OCI-LY7 (cell line): ENCODE measurements at regions not wholly inside any gene's neighbourhood (a gene's known extent, or its start where the extent isn't known, plus 50 kb on each side); places are given as distances from the start of the nearest gene placed in this dataset.

ENCODE experiments used
- BruUV-seq: library from RNA; stranded (reverse); fragments of 400-500 nt; replicated peaks from 2 replicates; lab custom pipeline; 2021; lab: Mats Ljungman, UMichigan
- CTCF ChIA-PET: fragments of 300-600 bp; sonication (Branson Sonifier 250); formaldehyde crosslinking; loops from one replicate; lab custom pipeline; 2022; ENCODE audit warnings: antibody characterized with exemption; ENCODE audit not compliant: unreplicated experiment; lab: Charles Lee
- POLR2A ChIA-PET: fragments of 300-600 bp; sonication (Branson Sonifier 250); formaldehyde crosslinking; loops from one replicate; lab custom pipeline; 2022; ENCODE audit warnings: antibody characterized with exemption; lab: Charles Lee
- DNase-seq: peaks from one replicate; pipeline ENCODE4 v3.0.0-alpha.2; 2015; ENCODE audit warnings: low spot score
- H2AFZ ChIP-seq: fragments of 200-600 bp; sonication (generic), shearing (Covaris generic); 2 replicates; pipeline ENCODE4 v1.6.1; 2014; ENCODE audit warnings: mild to moderate bottlenecking, antibody characterized with exemption, low read length, moderate library complexity
- H3K27ac ChIP-seq: fragments of 200-600 bp; sonication (generic); 2 replicates; pipeline ENCODE4 v1.5.1; 2014; ENCODE audit warnings: mixed run types, low read depth, mild to moderate bottlenecking, moderate library complexity, low read length, inconsistent platforms; ENCODE audit not compliant: poor library complexity, severe bottlenecking
- H3K36me3 ChIP-seq: fragments of 200-600 bp; sonication (generic); 2 replicates; pipeline ENCODE4 v1.6.1; 2014; ENCODE audit warnings: mild to moderate bottlenecking, antibody characterized with exemption, low read length, moderate library complexity, mixed read lengths; ENCODE audit not compliant: insufficient read depth
- H3K4me1 ChIP-seq: fragments of 200-600 bp; sonication (generic); 2 replicates; pipeline ENCODE4 v1.5.1; 2014; ENCODE audit warnings: mild to moderate bottlenecking, low read length; ENCODE audit not compliant: insufficient read depth, poor library complexity, severe bottlenecking
- H3K4me2 ChIP-seq: fragments of 200-600 bp; sonication (generic); 2 replicates; pipeline ENCODE4 v1.6.1; 2014; ENCODE audit warnings: mild to moderate bottlenecking, low read length
- H3K4me3 ChIP-seq: fragments of 200-600 bp; sonication (generic); 2 replicates; pipeline ENCODE4 v1.5.1; 2014; ENCODE audit warnings: mild to moderate bottlenecking, low read depth, low read length; ENCODE audit not compliant: poor library complexity, severe bottlenecking
- H3K79me2 ChIP-seq: fragments of 200-600 bp; sonication (generic); 2 replicates; pipeline ENCODE4 v1.6.1; 2016; ENCODE audit warnings: low read depth, mild to moderate bottlenecking, low read length, moderate library complexity, mixed read lengths; ENCODE audit not compliant: insufficient read depth
- H3K9me2 ChIP-seq: fragments of 200-600 bp; sonication (generic); 2 replicates; pipeline ENCODE4 v1.6.1; 2016; ENCODE audit warnings: mild to moderate bottlenecking, low read length, mixed read lengths; ENCODE audit not compliant: insufficient read depth
- H3K9me3 ChIP-seq: fragments of 200-600 bp; sonication (generic); 2 replicates; pipeline ENCODE4 v1.6.1; 2014; ENCODE audit warnings: mild to moderate bottlenecking, mixed run types, low read length, mixed read lengths
- H4K20me1 ChIP-seq: fragments of 200-600 bp; sonication (generic); 2 replicates; pipeline ENCODE4 v1.6.1; 2014; ENCODE audit warnings: mild to moderate bottlenecking, antibody characterized with exemption, low read length, moderate library complexity, mixed read lengths; ENCODE audit not compliant: insufficient read depth
- CTCF ChIP-seq: fragments of 200-600 bp; sonication (generic); conservative IDR thresholded peaks from 2 replicates; pipeline ENCODE4 v1.5.1; 2014; ENCODE audit warnings: mild to moderate bottlenecking, antibody characterized with exemption, low read length, moderate library complexity, mixed read lengths
- EZH2phosphoT487 ChIP-seq: fragments of 200-600 bp; sonication (generic); IDR thresholded peaks from 2 replicates; pipeline ENCODE4 v1.6.1; 2018; ENCODE audit warnings: low read depth, borderline replicate concordance, mild to moderate bottlenecking, mixed run types, antibody characterized with exemption, low read length, moderate library complexity, mixed read lengths
- intact Hi-C: fragments of 100-400 bp; cut with micrococcal nuclease; formaldehyde crosslinking; loops from one replicate; pipeline ENCODE4 v1.10.0; 2022; ENCODE audit not compliant: unreplicated experiment

- Histone ChIP-seq H3K79me2 (no peaks in the 10 kb centered on the region), H2AFZ (no peak overlapping the region), H3K4me2 (no peak overlapping the region), H3K36me3 (no peaks in the 10 kb centered on the region), H3K9me2 (no peaks in the 10 kb centered on the region), H3K4me1 (no peaks in the 10 kb centered on the region), H3K4me3 (no peak overlapping the region), H4K20me1 (no peaks in the 10 kb centered on the region), H3K9me3 (no peaks in the 10 kb centered on the region), H3K27ac (no peak overlapping the region)
- ChIA-PET CTCF (no interaction called here), POLR2A (no interaction called here)
- intact Hi-C loops = no loop called here
- no peak for TF ChIP-seq CTCF
- DNase-seq = no peak
- no TSS peak for BruUV-seq
Observed at GRCh38 chr16:86199871-86200695, 301.1 kb downstream of the IRF8 start.

GRCh38 chr16:86200722-86201121, 301.8 kb downstream of the IRF8 start:
- TF ChIP-seq CTCF = no peak
- no peak for TF ChIP-seq EZH2phosphoT487
- H3K36me3 ChIP-seq = no peaks in the 10 kb centered on the region
- ChIA-PET CTCF (no interaction called here), POLR2A (no interaction called here)
- no peaks in the 10 kb centered on the region for H3K79me2 ChIP-seq
- H3K4me2 ChIP-seq = no peak overlapping the region
- DNase-seq = no peak
- H3K27ac ChIP-seq = no peak overlapping the region
- H3K9me3 ChIP-seq = no peaks in the 10 kb centered on the region
- no peaks in the 10 kb centered on the region for H3K9me2 ChIP-seq
- no peak overlapping the region for H2AFZ ChIP-seq
- intact Hi-C loops = no loop called here
- H4K20me1 ChIP-seq = no peaks in the 10 kb centered on the region
- H3K4me1 ChIP-seq = no peaks in the 10 kb centered on the region
- no peak overlapping the region for H3K4me3 ChIP-seq
- no TSS peak for BruUV-seq

- no TSS peak for BruUV-seq
- no peak overlapping the region for H3K4me2 ChIP-seq
- intact Hi-C loops = no loop called here
- H3K9me3 ChIP-seq = no peaks in the 10 kb centered on the region
- no peaks in the 10 kb centered on the region for H3K9me2 ChIP-seq
- DNase-seq = no peak
- ChIA-PET POLR2A (no interaction called here), CTCF (no interaction called here)
- H3K4me1 ChIP-seq = no peaks in the 10 kb centered on the region
- H2AFZ ChIP-seq = no peak overlapping the region
- no peak overlapping the region for H3K4me3 ChIP-seq
- H3K79me2 ChIP-seq = no peaks in the 10 kb centered on the region
- H4K20me1 ChIP-seq = no peaks in the 10 kb centered on the region
- TF ChIP-seq EZH2phosphoT487 (no peak), CTCF (no peak)
- H3K27ac ChIP-seq = no peak overlapping the region
- H3K36me3 ChIP-seq = no peaks in the 10 kb centered on the region
Observed at GRCh38 chr16:86201746-86202145, 302.8 kb downstream of the IRF8 start.
